GM23248 (cell line): ENCODE measurements at regions not wholly inside any gene's neighbourhood (a gene's known extent, or its start where the extent isn't known, plus 50 kb on each side); places are given as distances from the start of the nearest gene placed in this dataset.

Experiments
- DNase-seq: peaks from one replicate; pipeline ENCODE4 v3.0.0-alpha.2; 2015
- H2AFZ ChIP-seq: fragments of 200-600 bp; sonication (generic); 2 replicates; pipeline ENCODE4 v1.6.1; 2016; ENCODE audit warnings: antibody characterized with exemption
- H3F3A ChIP-seq: fragments of 200-600 bp; sonication (generic); 2 replicates; pipeline ENCODE4 v1.6.1; 2016; ENCODE audit warnings: mild to moderate bottlenecking, antibody characterized with exemption, mixed run types; ENCODE audit not compliant: insufficient read depth
- H3K27ac ChIP-seq: fragments of 200-600 bp; sonication (generic); 2 replicates; pipeline ENCODE4 v1.5.1; 2016; ENCODE audit warnings: mild to moderate bottlenecking
- H3K27me3 ChIP-seq: fragments of 200-600 bp; sonication (generic); replicated peaks from 2 replicates; pipeline ENCODE4 v1.6.1; 2016; ENCODE audit warnings: mild to moderate bottlenecking; ENCODE audit not compliant: insufficient read depth
- H3K36me3 ChIP-seq: fragments of 200-600 bp; sonication (generic); 2 replicates; pipeline ENCODE4 v1.6.1; 2016; ENCODE audit warnings: low read depth, mild to moderate bottlenecking
- H3K4me1 ChIP-seq: fragments of 200-600 bp; sonication (generic); 2 replicates; pipeline ENCODE4 v1.6.1; 2016; ENCODE audit warnings: mild to moderate bottlenecking; ENCODE audit not compliant: insufficient read depth
- H3K4me2 ChIP-seq: fragments of 200-600 bp; sonication (generic); one replicate; pipeline ENCODE4 v1.6.1; 2016; ENCODE audit warnings: mild to moderate bottlenecking; ENCODE audit not compliant: unreplicated experiment
- H3K4me3 ChIP-seq: fragments of 200-600 bp; sonication (generic); 2 replicates; pipeline ENCODE4 v1.5.1; 2016; ENCODE audit warnings: mild to moderate bottlenecking
- H3K79me2 ChIP-seq: fragments of 200-600 bp; sonication (generic); 2 replicates; pipeline ENCODE4 v1.6.1; 2016; ENCODE audit warnings: mild to moderate bottlenecking; ENCODE audit not compliant: insufficient read depth
- H3K9ac ChIP-seq: fragments of 200-600 bp; sonication (generic); 2 replicates; pipeline ENCODE4 v1.6.1; 2016; ENCODE audit warnings: mild to moderate bottlenecking
- H3K9me2 ChIP-seq: fragments of 200-600 bp; sonication (generic); 2 replicates; pipeline ENCODE4 v1.6.1; 2016; ENCODE audit warnings: mixed run types, mild to moderate bottlenecking, moderate library complexity; ENCODE audit not compliant: insufficient read depth
- H3K9me3 ChIP-seq: fragments of 200-600 bp; sonication (generic); one replicate; pipeline ENCODE4 v1.6.1; 2017; ENCODE audit warnings: low read depth
- H4K20me1 ChIP-seq: fragments of 200-600 bp; sonication (generic); 2 replicates; pipeline ENCODE4 v1.6.0; 2016; ENCODE audit not compliant: insufficient read depth
- EZH2 ChIP-seq: fragments of 200-600 bp; sonication (generic); IDR thresholded peaks from 2 replicates; pipeline ENCODE4 v1.6.1; 2018; ENCODE audit warnings: antibody characterized with exemption, mild to moderate bottlenecking; ENCODE audit not compliant: insufficient read depth, poor library complexity, severe bottlenecking
- EZH2phosphoT487 ChIP-seq: fragments of 200-600 bp; sonication (generic); IDR thresholded peaks from 2 replicates; pipeline ENCODE4 v1.6.1; 2018; ENCODE audit warnings: antibody characterized with exemption, moderate library complexity, mild to moderate bottlenecking, low read depth; ENCODE audit not compliant: insufficient read depth
- WGBS, 2 experiments: methylation state at CpG; one replicate each; pipeline ENCODE4 v1.1.6; 2015 to 2017; ENCODE audit warnings: low lambda C conversion rate in 2 of 2, low coverage in 1 of 2; ENCODE audit errors: missing lambda C conversion rate in 2 of 2; 5-methylcytosine and 5-hydroxymethylcytosine counted together
- in situ Hi-C: fragments of 300-500 bp; cut with MboI; formaldehyde crosslinking; loops from 2 replicates; pipeline ENCODE4 v1.15.0; 2020

GRCh38 chr7:26614503-26614902 is 249.9 kb downstream of the SKAP2 start:
- DNase-seq, result no peak
- Histone ChIP-seq H3K4me2 (no peak overlapping the region), H3K9me3 (no peaks in the 10 kb centered on the region), H2AFZ (no peak overlapping the region), H3K27me3 (no peaks in the 10 kb centered on the region), H3K4me3 (no peak overlapping the region), H3K27ac (no peak overlapping the region), H3K36me3 (no peaks in the 10 kb centered on the region), H3K79me2 (no peaks in the 10 kb centered on the region), H3K9ac (no peak overlapping the region), H3K9me2 (no peaks in the 10 kb centered on the region), H3F3A (no peaks in the 10 kb centered on the region), H3K4me1 (no peaks in the 10 kb centered on the region), H4K20me1 (no peaks in the 10 kb centered on the region)
- TF ChIP-seq EZH2phosphoT487 (no peak), EZH2 (no peak)
- 63 to 64% methylated on average over 9 to 11 of the region's 11 CpGs for WGBS, 2 experiments
- in situ Hi-C loops, result no loop called here

GRCh38 chr7:26616235-26616634 is 248.2 kb downstream of the SKAP2 start:
- no peak overlapping the region for H3K4me3 ChIP-seq
- H3K27me3 ChIP-seq, result no peaks in the 10 kb centered on the region
- H4K20me1 ChIP-seq, result no peaks in the 10 kb centered on the region
- no peaks in the 10 kb centered on the region for H3K36me3 ChIP-seq
- H3K79me2 ChIP-seq, result no peaks in the 10 kb centered on the region
- no peak overlapping the region for H2AFZ ChIP-seq
- no peaks in the 10 kb centered on the region for H3K4me1 ChIP-seq
- H3K27ac ChIP-seq, result no peak overlapping the region
- no peak overlapping the region for H3K9ac ChIP-seq
- in situ Hi-C loops, result no loop called here
- 56 to 58% methylated on average over 7 of the region's 7 CpGs for WGBS, 2 experiments
- no peak overlapping the region for H3K4me2 ChIP-seq
- no peaks in the 10 kb centered on the region for H3F3A ChIP-seq
- H3K9me3 ChIP-seq, result no peaks in the 10 kb centered on the region
- DNase-seq, result no peak
- no peak for TF ChIP-seq EZH2
- TF ChIP-seq EZH2phosphoT487, result no peak
- H3K9me2 ChIP-seq, result no peaks in the 10 kb centered on the region

- Histone ChIP-seq H3K4me3 (no peak overlapping the region), H3K27me3 (no peaks in the 10 kb centered on the region), H3K27ac (no peak overlapping the region), H3K36me3 (no peaks in the 10 kb centered on the region), H3K9me2 (no peaks in the 10 kb centered on the region), H3K9me3 (no peaks in the 10 kb centered on the region), H3K79me2 (no peaks in the 10 kb centered on the region), H3K4me1 (no peaks in the 10 kb centered on the region), H3F3A (no peaks in the 10 kb centered on the region), H2AFZ (no peak overlapping the region), H3K9ac (no peak overlapping the region), H4K20me1 (no peaks in the 10 kb centered on the region), H3K4me2 (no peak overlapping the region)
- TF ChIP-seq EZH2 (no peak), EZH2phosphoT487 (no peak)
- DNase-seq, result no peak
- 77 to 86% methylated on average over 7 of the region's 7 CpGs for WGBS, 2 experiments
- in situ Hi-C loops, result no loop called here
Observed at GRCh38 chr7:26617066-26617465, 247.3 kb downstream of the SKAP2 start.
